Stimulated activated naive CD8-positive, alpha-beta T cell treated with anti-CD3 and anti-CD28 coated beads, Interleukin-15, Interleukin-2, amounts not matched to agents 100 U/mL and 50 U/mL, for 24 hours (primary cell): ENCODE measurements at regions not wholly inside any gene's neighbourhood (a gene's known extent, or its start where the extent isn't known, plus 50 kb on each side); places are given as distances from the start of the nearest gene placed in this dataset.

Source experiments
- ATAC-seq: fragments of 150-1000 bp; cut with Tn5 transposase; one replicate; pipeline ENCODE4 v1.10.0; 2021
- DNase-seq: peaks from one replicate; pipeline ENCODE4 v3.0.0; 2021

GRCh38 chr2:164288235-164288634 is 333.0 kb downstream of the GRB14 start:
- DNase-seq: no peak
- ATAC-seq: no peak

- no peak for ATAC-seq
- DNase-seq: no peak
These were observed 334.2 kb downstream of the GRB14 start for GRCh38 chr2:164287056-164287455.

- DNase-seq: no peak
- no peak for ATAC-seq
These were observed 335.7 kb downstream of the GRB14 start for GRCh38 chr2:164285576-164285975.

- DNase-seq (no peak), ATAC-seq (no peak)
These were observed 339.4 kb downstream of the GRB14 start for GRCh38 chr2:164281896-164282295.

DNA sequence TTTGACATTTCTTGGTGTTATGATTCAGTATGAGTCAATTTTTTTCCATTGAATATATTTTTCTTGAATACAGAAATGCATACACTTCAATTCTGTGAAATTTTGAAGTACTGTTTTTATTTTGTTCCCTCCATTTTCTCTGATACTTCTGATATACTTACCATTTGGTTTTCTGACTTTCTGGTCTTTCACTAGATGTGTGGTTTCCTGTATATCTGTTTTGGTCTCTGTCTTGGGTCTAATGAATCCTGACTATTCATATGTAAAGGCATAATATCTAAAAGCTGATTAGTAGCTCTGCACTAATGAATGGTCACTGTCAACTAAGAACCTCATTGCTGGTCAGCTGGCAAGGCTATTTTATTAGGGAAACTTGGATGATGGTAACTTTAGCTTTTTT is 345.6 kb downstream of the GRB14 start:
- no peak for DNase-seq
- no peak for ATAC-seq

- DNase-seq (no peak), ATAC-seq (no peak)
These were observed 360.8 kb downstream of the GRB14 start for GRCh38 chr2:164260506-164260905.

DNA sequence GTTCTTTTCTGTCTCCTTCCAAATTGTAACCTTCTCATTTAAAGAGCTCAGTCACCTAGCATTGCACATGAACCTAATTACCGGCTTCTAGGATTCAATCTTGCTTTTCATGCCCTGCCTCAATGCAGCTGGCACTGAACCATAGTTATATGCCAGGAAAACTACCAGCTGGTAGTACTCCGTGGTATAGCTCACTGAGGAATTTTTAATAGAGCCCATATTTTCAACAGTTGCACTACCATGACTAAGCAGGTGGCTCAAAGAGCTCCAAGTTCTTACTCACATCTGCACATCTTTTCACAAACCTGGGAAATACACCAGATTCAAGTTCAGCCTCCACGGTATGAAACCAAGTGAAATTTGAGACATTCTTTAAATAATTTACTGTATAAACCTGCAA is 363.5 kb downstream of the GRB14 start:
- ATAC-seq (no peak), DNase-seq (no peak)

DNA sequence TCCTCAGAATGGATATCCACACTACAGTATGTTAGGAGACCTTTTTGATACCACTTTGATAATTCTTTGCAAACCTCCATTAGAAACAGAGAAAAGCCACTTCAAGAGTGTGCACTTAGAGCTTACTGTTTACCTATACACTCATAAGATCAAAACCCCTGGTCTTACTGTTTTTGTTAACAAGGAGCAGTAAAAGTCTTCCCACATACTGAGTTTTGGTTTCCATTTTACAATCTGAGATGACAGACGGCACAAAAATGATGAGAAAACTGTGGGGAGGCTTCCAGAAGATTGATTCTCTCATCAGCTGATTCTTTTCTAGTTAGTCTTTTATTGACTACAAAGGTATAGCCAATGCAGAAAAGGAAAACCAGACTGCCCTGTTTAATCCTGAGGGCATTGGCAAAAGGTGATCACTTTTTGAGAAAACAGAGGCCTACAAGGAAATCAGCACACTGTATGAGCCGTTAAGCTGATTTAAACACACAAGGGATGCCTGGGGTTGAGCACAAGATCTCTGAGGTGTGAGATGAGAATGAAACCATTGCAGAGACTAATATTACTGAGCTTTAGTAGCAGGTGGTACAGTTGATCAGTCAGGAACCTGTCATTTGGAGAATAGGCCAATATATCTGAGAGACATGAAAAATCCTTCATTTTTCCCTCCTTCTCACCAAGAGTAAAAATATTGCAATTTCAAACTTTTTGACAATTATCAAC is 368.6 kb downstream of the GRB14 start:
- no peak for DNase-seq
- ATAC-seq: no peak

- DNase-seq: no peak
These were observed 378.0 kb downstream of the GRB14 start for GRCh38 chr2:164243315-164243714.

GRCh38 chr2:164242409-164242808 is 378.9 kb downstream of the GRB14 start:
- DNase-seq (no peak), ATAC-seq (no peak)

More at GRCh38 chr2:164243315-164243714, 378.0 kb downstream of the GRB14 start:
- ATAC-seq: no peak

- DNase-seq (no peak), ATAC-seq (no peak)
These were observed 387.2 kb downstream of the GRB14 start for GRCh38 chr2:164234074-164234473.

DNA sequence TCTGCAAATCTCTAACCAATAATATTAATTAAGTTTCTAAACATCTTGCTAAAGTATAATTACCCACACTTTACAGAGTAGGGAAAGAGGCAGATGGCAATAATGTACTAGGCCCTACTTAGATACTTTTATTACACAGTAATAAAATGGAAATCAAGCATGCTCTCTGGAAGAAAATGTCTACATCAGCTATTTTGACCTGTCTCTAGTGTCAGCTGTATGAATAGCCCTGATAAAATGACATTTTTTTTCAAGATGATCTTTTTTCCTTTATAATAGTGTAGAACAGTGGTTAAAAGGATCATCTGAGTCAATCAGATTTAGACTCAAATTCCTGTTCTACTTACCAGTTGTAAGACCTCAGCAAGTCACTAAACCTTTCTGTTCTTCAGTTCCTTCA is 397.3 kb downstream of the GRB14 start:
- ATAC-seq: no peak
- no peak for DNase-seq

GRCh38 chr2:164221473-164221872 is 399.8 kb downstream of the GRB14 start:
- no peak for DNase-seq
- ATAC-seq: no peak

DNA sequence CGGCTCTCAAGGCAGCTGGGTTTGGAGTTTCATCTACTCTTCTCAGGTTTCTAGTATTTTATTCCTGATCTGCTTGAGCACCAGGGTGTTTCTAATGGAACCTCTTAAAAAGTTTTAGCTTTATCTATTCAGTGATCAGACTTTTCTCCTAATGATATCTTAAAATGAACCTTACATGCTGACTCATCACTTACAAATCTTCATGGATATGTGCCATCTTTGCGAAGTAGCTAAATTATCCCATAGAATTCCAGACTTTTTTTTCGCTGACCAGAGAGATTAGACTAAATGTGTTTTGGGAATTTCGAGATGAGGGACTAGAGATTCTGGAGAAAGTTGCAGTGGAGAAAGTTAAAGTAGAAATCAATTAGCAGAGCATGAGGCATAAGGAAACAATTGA is 401.0 kb downstream of the GRB14 start:
- no peak for DNase-seq
- no peak for ATAC-seq

GRCh38 chr2:164213916-164214315 is 407.4 kb downstream of the GRB14 start:
- DNase-seq: no peak
- ATAC-seq: no peak

DNA sequence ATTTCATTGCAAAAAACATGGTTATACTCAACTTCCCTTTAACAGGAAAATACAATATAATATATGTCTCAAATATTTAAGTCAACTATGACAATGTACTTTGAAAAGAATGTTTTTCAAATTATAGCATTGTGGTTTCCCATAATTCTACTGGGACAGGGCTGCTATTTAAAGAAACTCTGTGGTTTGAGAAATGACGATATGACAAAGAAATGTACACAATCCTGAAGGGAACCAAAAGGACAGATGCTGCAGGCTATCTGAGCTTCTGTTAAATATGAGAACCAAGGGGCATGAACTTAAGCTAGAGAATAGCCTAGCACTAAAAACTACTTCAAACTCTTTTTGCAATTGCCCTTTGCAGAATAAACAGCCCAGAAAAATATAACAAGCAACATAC is 415.9 kb downstream of the GRB14 start:
- DNase-seq (no peak), ATAC-seq (no peak)

DNA sequence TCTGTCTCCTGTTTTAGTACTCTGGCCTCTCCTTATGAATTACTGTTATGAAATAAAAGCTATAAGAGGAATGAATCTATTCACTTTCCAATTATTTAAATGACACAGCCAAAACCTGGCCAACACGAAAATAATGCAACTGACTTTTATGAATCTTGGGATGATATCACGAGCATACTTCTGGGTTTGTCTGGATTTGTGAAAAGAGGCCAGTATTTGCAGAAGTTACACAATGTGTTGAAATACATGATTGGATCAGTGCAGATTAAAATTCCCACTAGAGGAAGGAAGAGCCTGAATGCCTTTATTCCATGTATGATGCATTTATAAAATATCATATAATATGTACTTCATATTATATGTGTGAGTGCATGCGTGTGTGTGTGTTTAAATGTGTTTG is 418.2 kb downstream of the GRB14 start:
- ATAC-seq: no peak

GRCh38 chr2:164198256-164198655 is 423.0 kb downstream of the GRB14 start:
- ATAC-seq (no peak), DNase-seq (no peak)

More for the DNA sequence above, 418.2 kb downstream of the GRB14 start:
- DNase-seq: no peak

DNA sequence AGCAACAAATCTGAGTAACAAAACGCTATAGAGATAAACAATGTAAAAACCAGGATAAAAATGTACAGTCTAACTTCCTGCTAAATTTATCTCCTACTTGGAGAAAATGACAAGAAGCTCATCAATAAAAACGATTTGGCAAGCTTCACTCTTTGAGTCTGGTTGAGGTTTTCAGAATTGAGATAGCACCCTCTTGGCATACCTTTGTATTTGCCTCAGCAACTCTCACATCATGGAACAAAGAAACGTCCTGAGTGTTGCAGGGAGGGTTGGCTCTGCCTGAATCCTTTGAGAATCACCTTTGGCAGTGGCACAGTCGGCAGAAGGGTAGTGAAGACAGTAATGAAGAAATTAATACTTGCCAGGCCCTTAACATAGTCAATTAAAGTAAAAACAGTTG is 430.6 kb downstream of the GRB14 start:
- no peak for ATAC-seq
- no peak for DNase-seq

- no peak for ATAC-seq
These were observed 431.4 kb downstream of the GRB14 start for GRCh38 chr2:164189851-164190250.

DNA sequence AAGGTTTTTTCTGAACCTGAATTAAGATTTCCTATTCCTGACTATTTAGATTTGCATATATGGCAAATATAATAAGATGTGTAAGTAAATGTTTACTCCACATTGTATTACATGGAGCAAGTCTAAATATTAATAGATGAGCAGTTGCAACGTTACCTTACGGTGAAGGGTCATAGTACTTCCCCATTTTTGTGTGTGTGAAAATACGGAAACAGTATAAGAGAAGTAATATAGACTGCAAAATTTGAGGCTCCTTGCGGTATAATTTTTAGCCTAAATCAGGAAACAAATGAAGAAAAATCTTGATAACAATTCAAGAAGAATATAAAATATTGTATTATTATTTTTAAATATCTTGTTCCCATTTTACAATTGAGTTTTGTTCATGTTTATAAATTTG is 434.2 kb downstream of the GRB14 start:
- DNase-seq: no peak
- ATAC-seq: no peak

More at GRCh38 chr2:164189851-164190250, 431.4 kb downstream of the GRB14 start:
- no peak for DNase-seq

DNA sequence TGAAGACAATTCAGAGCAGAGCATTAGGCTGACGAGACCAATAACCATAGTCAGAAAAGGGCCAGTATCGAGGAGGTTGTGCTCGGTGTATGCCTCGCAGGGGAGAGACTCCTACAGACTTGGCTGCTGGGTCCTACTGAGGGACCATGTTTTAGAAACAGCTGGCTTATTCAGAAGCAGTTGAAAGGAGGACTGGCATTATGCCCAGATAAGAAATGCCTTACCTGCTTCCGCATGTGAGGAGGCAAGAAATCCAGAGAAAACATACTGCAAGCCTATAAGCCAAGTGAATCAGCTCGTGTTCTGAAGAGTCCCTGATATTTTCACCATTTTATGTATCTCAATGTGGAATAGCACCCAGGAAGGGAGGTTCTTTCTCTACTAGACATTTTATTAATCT is 434.7 kb downstream of the GRB14 start:
- DNase-seq (no peak), ATAC-seq (no peak)

- DNase-seq (no peak), ATAC-seq (no peak)
These were observed 439.1 kb downstream of the GRB14 start for GRCh38 chr2:164182116-164182627.

GRCh38 chr2:164178835-164179465 is 442.3 kb downstream of the GRB14 start:
- DNase-seq (no peak), ATAC-seq (no peak)
